GM19395 (cell line): ENCODE measurements at regions not wholly inside any gene's neighbourhood (a gene's known extent, or its start where the extent isn't known, plus 50 kb on each side); places are given as distances from the start of the nearest gene placed in this dataset.

Source experiments
- ATAC-seq: cut with Tn5 transposase; IDR thresholded peaks from one replicate; pipeline ENCODE4 v1.9.1; 2021; ENCODE audit warnings: mild to moderate bottlenecking, moderate library complexity; ENCODE audit not compliant: unreplicated experiment

- no peak for ATAC-seq
Observed at GRCh38 chr4:4606321-4606720, 64.5 kb upstream of the STX18 start.

- no peak for ATAC-seq
Observed at GRCh38 chr4:4605849-4606248, 64.0 kb upstream of the STX18 start.

DNA sequence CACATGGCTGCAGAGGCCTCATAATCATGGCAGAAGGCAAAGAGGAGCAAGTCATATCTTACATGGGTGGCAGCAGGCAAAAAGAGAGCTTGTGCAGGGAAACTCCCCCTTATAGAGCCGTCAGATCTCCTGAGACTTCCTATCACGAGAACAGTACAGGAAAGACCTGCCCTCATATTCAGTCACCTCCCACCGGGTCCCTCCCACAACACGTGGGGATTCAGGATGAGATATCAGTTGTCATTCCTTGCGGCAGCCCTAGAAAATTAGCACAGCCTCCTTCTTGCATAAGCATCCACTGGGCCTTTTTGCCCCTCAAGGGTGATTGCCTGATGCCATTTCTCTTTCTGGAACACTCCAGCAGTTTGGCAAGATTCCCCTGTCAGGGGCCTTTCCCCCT is 61.7 kb upstream of the STX18 start:
- no peak for ATAC-seq

DNA sequence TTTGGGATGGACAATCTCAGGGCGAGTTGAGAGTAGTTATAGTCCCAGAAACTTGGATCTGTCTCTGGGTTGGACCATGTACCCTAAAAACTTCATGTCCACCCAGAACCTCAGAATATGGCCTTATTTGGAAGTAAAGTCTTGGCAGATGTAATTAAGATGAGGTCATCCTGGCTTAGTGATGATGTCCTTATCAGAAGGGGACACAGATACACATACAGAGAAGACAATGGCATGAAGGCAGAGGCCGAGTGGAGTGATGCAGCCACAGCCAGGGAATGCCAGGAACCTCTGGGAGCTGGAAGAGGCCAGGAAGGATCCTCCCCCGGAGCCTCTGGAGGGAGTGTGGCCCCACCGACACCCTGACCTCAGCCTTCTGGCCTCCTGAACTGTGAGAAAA is 61.2 kb upstream of the STX18 start:
- no peak for ATAC-seq

- ATAC-seq: no peak
Observed at GRCh38 chr4:4602468-4602867, 60.6 kb upstream of the STX18 start.

DNA sequence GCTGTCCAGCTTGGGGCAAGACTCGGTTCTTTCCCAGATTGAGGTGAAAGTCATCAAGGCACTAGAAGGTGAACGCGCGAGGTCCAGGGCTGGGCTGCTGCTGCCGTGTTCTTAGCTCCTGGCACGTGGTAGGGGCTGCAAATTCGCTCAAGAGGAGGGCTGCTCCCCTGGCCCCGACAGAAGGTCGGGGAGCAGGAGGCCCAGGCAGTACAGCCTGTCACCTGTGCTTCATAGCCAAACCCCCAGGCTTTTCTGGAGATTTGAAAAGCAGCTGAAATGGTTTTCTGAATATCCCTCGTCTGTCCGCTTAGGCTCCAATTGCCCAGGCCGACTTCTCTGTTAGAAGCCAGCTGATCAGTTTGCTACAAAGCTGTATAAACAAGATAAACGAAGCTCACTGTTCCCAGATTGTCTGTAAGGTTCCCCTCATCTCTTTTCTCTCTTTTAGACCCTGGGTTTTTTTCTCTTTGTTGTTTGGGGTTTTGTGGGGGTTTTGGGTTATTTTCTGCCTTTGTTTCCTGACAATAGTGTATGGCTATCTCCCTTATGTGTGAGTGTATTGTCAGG is 60.0 kb upstream of the STX18 start:
- no peak for ATAC-seq

DNA sequence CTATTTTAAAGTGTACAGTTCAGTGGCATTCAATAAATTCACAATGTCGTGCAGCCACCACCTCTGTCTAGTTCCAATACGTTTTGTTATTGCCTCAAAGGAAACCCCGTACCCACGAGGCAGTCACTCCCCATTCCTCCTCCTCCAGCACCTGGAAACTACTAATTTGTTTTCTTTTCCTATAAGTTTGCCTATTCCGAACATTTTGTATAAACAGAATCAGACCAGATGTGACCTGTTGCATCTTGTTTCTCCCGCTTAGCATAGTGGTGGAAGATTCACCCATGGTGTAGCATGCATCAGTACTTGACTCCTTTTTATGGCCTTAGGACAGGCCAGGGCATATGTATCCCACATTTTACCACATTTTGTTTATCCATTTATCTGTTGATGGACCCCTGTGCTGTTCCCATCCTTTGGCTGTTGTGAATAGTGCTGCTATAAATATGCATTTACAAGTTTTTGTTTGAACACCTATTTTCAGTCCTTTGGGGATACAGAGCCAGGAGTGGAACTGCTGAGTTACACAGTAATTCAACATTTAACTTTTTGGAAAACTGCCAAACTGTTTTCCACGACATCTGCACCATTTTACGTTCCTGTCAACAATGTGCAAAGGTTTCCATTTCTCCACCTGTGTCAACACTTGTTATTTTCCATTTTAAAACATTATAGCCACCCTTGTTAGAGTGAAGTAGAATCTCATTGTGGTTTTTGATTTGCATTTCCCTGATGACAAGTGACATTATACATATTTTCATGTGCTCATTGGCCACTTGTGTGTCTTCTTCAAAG is 57.8 kb upstream of the STX18 start:
- no peak for ATAC-seq

DNA sequence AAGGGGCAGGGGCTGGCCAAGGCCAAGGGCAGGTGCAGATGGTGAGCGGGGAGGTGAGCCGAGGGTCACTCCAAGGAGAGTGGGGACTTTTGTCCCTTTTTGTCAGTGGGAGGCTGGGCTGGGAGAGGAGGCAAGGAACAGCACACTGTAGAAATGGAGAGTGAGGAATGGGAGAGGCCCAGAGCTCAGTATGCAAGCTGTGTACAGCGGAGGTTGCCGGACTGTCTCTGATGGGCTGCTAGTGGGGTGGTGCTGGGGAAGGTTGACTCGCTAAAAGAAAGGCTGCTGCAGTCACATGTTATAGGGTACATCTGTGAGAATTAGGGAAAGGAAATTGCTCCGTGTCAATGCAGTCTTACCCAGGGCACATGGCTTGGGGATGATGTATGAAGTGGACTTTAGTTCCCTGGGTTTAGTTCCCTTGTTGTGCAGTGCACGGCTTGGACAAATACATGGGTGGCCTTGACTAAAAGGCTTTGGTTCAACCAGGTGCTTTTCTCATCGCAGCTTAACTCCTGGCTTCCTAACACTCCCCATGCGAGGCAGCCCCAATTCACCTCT is 57.1 kb upstream of the STX18 start:
- no peak for ATAC-seq

DNA sequence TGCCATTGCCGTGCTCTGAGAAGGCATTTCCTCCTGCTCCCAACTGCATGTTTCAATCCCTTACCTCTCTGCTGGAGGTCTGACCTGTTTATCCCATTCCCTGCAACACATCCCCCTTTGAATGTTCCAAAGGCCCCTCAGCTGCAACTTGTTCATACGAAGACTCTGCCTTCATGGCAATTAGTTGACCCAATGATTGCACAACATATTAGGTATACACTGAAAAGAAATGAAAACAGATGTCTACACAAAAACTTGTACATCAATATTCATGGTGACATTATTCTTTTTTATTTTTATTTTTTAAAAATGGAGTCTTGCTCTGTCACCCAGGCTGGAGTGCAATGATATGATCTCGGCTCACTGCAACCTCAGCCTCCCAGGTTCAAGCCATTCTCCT is 54.9 kb upstream of the STX18 start:
- ATAC-seq: no peak

DNA sequence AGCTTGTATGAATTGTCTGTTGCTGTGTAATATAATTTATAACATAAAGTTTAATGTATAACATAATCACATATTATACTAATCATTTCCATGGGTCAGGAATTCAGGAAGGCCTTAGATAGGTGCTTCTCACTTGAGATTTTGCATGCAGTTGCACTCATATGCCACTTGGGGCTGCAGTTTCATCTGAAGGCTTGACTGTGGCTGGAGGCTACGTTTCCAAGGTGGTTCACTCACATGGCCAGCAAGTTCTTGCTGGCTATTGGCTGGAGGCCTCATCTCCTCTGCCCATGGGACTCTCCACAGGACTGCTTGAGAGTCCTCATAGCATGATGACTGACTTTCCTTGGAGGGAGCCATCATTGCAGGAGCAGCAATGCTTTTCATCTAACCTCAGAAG is 53.4 kb upstream of the STX18 start:
- no peak for ATAC-seq

DNA sequence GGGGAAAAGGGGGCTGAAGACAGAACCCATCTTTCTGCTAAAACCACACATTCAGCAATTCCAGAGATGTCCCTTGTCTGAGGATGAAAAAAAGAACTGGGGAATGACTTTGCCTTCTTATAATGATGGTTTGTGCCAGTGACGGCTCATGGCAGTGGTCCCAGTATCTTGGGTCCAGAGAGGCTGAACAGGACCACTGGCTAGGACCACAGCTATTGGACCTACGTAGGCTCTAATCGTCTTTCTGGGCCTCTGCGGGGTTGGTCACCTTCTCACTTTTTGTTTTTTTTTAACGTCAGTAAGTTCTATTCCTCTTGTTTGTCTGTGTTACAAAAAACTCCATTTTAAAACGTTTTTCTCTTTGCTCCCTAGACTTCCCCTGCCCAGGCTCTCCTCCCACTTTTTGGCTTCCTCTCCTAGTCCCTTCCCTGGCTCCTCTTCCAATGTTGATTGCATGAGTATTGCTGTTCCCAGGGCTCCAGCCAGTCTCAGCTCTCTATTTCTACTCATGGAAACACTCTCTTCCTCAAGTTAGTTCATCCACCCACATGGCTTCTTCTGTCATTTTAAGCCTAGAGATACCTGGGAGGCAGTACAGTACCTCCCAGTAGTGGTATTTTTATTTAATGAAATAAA is 52.6 kb upstream of the STX18 start:
- ATAC-seq: no peak

- no peak for ATAC-seq
Observed at GRCh38 chr4:4593596-4594284, 51.9 kb upstream of the STX18 start.

- ATAC-seq: no peak
Observed at GRCh38 chr4:4592414-4592813, 50.6 kb upstream of the STX18 start.
